ENCODE measurements at regions not wholly inside any gene's neighbourhood (a gene's known extent, or its start where the extent isn't known, plus 50 kb on each side); places are given as distances from the start of the nearest gene placed in this dataset.

GRCh38 chr10:107865691-107866090 is 701.2 kb upstream of the SORCS1 start:
- H3K4me3 ChIP-seq: no peak overlapping the region
- H3K4me1 ChIP-seq: no peaks in the 10 kb centered on the region
- H3K27me3 ChIP-seq: no peaks in the 10 kb centered on the region
- H3K27ac ChIP-seq: no peak overlapping the region
- 72 to 74% methylated on average over 6 of the region's 6 CpGs for WGBS, 2 donors
- no peak for DNase-seq (ENCODE audit: low spot score in 2 of 2)
- H3K36me3 ChIP-seq: no peaks in the 10 kb centered on the region
- no peaks in the 10 kb centered on the region for H3K9me3 ChIP-seq
- TF ChIP-seq CTCF (IDR thresholded peaks at IDR 0.05) (no peak), POLR2A (IDR thresholded peaks at IDR 0.05) (no peak), EP300 (IDR thresholded peaks at IDR 0.05) (no peak)

DNA sequence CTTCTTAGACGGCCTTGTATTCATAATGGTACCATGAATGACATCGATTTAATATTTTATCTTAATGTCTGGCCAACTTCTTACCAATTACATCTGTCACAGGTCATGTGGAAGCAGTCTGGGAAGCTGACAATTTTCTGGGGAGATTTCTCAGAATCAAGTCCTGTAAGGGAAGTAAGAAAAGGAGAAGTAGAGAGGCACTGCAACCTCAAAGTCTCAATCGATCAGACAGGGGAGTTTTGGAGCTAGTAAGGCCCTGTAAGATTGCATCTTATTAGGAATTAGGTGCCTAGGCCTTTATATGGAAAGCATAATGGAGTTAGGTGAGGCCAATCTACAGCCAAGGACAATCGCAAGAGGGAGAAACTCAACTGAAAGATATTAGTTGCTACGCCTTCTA is 694.6 kb upstream of the SORCS1 start:
- WGBS, 2 donors: 83 to 89% methylated on average over 5 of the region's 5 CpGs
- Histone ChIP-seq H3K4me3 (no peak overlapping the region), H3K36me3 (no peaks in the 10 kb centered on the region), H3K9me3 (no peaks in the 10 kb centered on the region), H3K27ac (no peak overlapping the region), H3K27me3 (no peaks in the 10 kb centered on the region), H3K4me1 (no peaks in the 10 kb centered on the region)
- TF ChIP-seq CTCF (IDR thresholded peaks at IDR 0.05) (no peak), EP300 (IDR thresholded peaks at IDR 0.05) (no peak), POLR2A (IDR thresholded peaks at IDR 0.05) (no peak)
- DNase-seq (ENCODE audit: low spot score in 2 of 2): no peak

DNA sequence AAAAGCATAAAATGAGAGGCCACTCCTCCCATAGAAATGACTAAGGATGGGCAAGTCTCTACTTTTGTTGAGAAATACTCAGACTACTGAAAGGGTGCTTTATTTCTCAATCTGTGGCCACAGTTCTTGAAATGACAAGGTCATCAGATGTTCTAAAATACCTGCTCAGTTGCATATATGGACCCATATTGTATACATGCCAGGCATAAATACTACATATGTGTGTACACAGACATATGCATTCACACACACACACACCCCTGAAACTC is 691.5 kb upstream of the SORCS1 start:
- Histone ChIP-seq H3K4me1 (no peaks in the 10 kb centered on the region), H3K27me3 (no peaks in the 10 kb centered on the region), H3K9me3 (no peaks in the 10 kb centered on the region), H3K36me3 (no peaks in the 10 kb centered on the region), H3K4me3 (no peak overlapping the region), H3K27ac (no peak overlapping the region)
- no peak for TF ChIP-seq EP300 (IDR thresholded peaks at IDR 0.05)
- no peak for TF ChIP-seq POLR2A (IDR thresholded peaks at IDR 0.05)
- no peak for TF ChIP-seq CTCF (IDR thresholded peaks at IDR 0.05)
- DNase-seq (ENCODE audit: low spot score in 2 of 2): no peak

DNA sequence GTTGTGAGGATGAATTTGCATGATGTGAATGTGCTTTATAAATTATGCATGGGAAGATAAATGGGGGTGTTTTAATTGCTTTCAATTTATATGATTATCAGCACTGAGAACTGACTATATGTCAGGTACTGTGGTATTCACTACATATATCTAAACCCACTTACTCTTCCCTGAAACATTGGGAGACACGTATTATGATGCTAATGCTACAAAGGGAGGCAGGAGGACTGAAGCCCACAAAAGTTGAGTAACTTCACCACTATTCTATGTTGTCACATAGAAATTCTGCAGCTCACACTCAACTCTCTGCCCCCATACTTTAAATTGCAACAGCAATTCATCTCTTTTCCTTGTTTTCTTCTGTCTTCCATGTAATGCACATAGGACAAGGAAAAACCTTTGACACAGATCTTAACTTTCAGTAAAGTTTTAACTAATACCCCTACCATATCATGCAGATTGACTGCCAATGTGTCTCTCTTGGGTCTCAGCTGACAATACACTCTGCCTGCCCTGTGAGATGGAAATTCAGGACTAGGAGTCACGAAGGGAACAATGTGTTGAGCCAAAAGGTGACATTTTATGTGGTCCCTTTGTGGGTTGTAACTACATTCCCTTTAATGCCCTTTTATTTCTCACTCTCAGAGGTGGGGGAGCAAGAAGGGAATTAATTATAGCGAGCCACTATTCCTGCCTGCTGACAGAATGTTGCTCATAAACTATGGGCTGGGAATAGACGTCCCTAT is 691.0 kb upstream of the SORCS1 start:
- H3K4me1 ChIP-seq: no peaks in the 10 kb centered on the region
- H3K4me3 ChIP-seq: no peak overlapping the region
- H3K9me3 ChIP-seq: no peaks in the 10 kb centered on the region
- no peak for DNase-seq (ENCODE audit: low spot score in 2 of 2)
- no peaks in the 10 kb centered on the region for H3K36me3 ChIP-seq
- 51% methylated on average over 4 of the region's 4 CpGs for WGBS, 2 donors
- H3K27ac ChIP-seq: no peak overlapping the region
- no peaks in the 10 kb centered on the region for H3K27me3 ChIP-seq
- TF ChIP-seq EP300 (IDR thresholded peaks at IDR 0.05): no peak
- no peak for TF ChIP-seq POLR2A (IDR thresholded peaks at IDR 0.05)

GRCh38 chr10:107848726-107849360 is 684.3 kb upstream of the SORCS1 start:
- WGBS, 2 donors: 82% methylated on average over 8 of the region's 8 CpGs
- no peak overlapping the region for H3K4me3 ChIP-seq
- no peak for DNase-seq (ENCODE audit: low spot score in 2 of 2)
- no peak overlapping the region for H3K27ac ChIP-seq
- H3K9me3 ChIP-seq: no peaks in the 10 kb centered on the region
- TF ChIP-seq POLR2A (IDR thresholded peaks at IDR 0.05) (no peak), EP300 (IDR thresholded peaks at IDR 0.05) (no peak), CTCF (IDR thresholded peaks at IDR 0.05) (no peak)
- H3K36me3 ChIP-seq: no peaks in the 10 kb centered on the region
- H3K27me3 ChIP-seq: no peaks in the 10 kb centered on the region
- no peaks in the 10 kb centered on the region for H3K4me1 ChIP-seq

Data from tibial nerve (tissue), 4 donors.